ENCODE measurements at regions not wholly inside any gene's neighbourhood (a gene's known extent, or its start where the extent isn't known, plus 50 kb on each side); places are given as distances from the start of the nearest gene placed in this dataset.

DNA sequence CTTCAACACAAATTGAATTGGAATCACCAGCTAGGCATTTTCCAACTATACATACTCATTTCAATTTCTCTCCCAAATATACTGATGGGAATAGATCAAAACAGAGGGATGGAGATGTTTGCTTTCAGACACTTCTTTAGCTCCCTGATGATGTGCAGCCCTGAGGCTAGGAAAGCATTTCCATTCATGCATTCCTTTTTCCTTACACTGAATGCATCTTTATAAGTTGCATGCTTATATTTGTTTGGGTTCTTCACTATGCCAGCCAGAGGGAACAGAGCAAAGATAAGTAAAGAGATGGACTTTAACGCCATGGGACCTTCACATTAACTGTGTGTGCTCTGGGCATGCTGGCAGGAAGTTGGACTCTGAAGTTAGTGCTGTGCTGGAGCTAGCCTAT is 696.5 kb upstream of the CDH9 start:
- TF ChIP-seq POLR2A (IDR thresholded peaks at IDR 0.05; ENCODE audit: low read depth) (no peak), CTCF (IDR thresholded peaks at IDR 0.05) (no peak), POLR2AphosphoS5 (IDR thresholded peaks at IDR 0.05) (no peak)
